ENCODE measurements at regions not wholly inside any gene's neighbourhood (a gene's known extent, or its start where the extent isn't known, plus 50 kb on each side); places are given as distances from the start of the nearest gene placed in this dataset.
"Not testable (repeated sequence)": the region's sequence is repeated elsewhere in the genome, so short reads cannot be mapped to it uniquely, and the experiment has no call there.

- Histone ChIP-seq H3K4me2 (ENCODE audit: low read length) (no peak overlapping the region), H3K79me2 (no peaks in the 10 kb centered on the region), H3K4me3 (ENCODE audit: low read depth, low read length) (no peak overlapping the region), H3K4me1 (peaks cover 16% of the 10 kb centered on the region), H3K9ac (no peak overlapping the region), H3K27ac (no peak overlapping the region), H3K27me3 (ENCODE audit: control insufficient read depth, insufficient read depth, low read length) (no peaks in the 10 kb centered on the region), H2AFZ (no peak overlapping the region), H3K36me3 (ENCODE audit: control insufficient read depth, insufficient read depth, low read length) (no peaks in the 10 kb centered on the region), H3K9me3 (ENCODE audit: control insufficient read depth, low read length) (no peaks in the 10 kb centered on the region)
- no peak for TF ChIP-seq CTCF (IDR thresholded peaks at IDR 0.05)
These were observed 195.3 kb downstream of the GJA1 start for GRCh38 chr6:121630716-121631115.

- H3K27ac ChIP-seq; H3K9ac ChIP-seq; H3K4me3 ChIP-seq (ENCODE audit: low read depth, low read length); H3K9me3 ChIP-seq (ENCODE audit: control insufficient read depth, low read length); H2AFZ ChIP-seq; H3K36me3 ChIP-seq (ENCODE audit: control insufficient read depth, insufficient read depth, low read length); H3K27me3 ChIP-seq (ENCODE audit: control insufficient read depth, insufficient read depth, low read length); H3K4me2 ChIP-seq (ENCODE audit: low read length); H3K79me2 ChIP-seq: not testable (repeated sequence)
- peaks cover 13% of the 10 kb centered on the region for H3K4me1 ChIP-seq
These were observed 196.3 kb downstream of the GJA1 start for GRCh38 chr6:121631752-121632151.

- no peaks in the 10 kb centered on the region for H3K9me3 ChIP-seq (ENCODE audit: control insufficient read depth, low read length)
- H3K4me3 ChIP-seq (ENCODE audit: low read depth, low read length): no peak overlapping the region
- H3K4me2 ChIP-seq (ENCODE audit: low read length): no peak overlapping the region
- no peak overlapping the region for H2AFZ ChIP-seq
- TF ChIP-seq CTCF (IDR thresholded peaks at IDR 0.05): no peak
- no peaks in the 10 kb centered on the region for H3K36me3 ChIP-seq (ENCODE audit: control insufficient read depth, insufficient read depth, low read length)
- no peaks in the 10 kb centered on the region for H3K79me2 ChIP-seq
- no peak overlapping the region for H3K9ac ChIP-seq
- H3K27ac ChIP-seq: no peak overlapping the region
- H3K27me3 ChIP-seq (ENCODE audit: control insufficient read depth, insufficient read depth, low read length): no peaks in the 10 kb centered on the region
- H3K4me1 ChIP-seq: peaks cover 2% of the 10 kb centered on the region
These were observed 197.9 kb downstream of the GJA1 start for GRCh38 chr6:121633309-121633708.

GRCh38 chr6:121634586-121634985 lies 199.1 kb downstream of the GJA1 start:
- H3K9me3 ChIP-seq (ENCODE audit: control insufficient read depth, low read length); H3K36me3 ChIP-seq (ENCODE audit: control insufficient read depth, insufficient read depth, low read length): not testable (repeated sequence)

GRCh38 chr6:121635355-121635754 lies 199.9 kb downstream of the GJA1 start:
- Histone ChIP-seq H3K36me3 (ENCODE audit: control insufficient read depth, insufficient read depth, low read length) (no peaks in the 10 kb centered on the region), H3K9ac (no peak overlapping the region), H3K4me3 (ENCODE audit: low read depth, low read length) (no peak overlapping the region), H3K4me2 (ENCODE audit: low read length) (no peak overlapping the region), H3K27me3 (ENCODE audit: control insufficient read depth, insufficient read depth, low read length) (no peaks in the 10 kb centered on the region), H3K9me3 (ENCODE audit: control insufficient read depth, low read length) (no peaks in the 10 kb centered on the region), H3K4me1 (no peaks in the 10 kb centered on the region), H3K27ac (no peak overlapping the region), H2AFZ (no peak overlapping the region), H3K79me2 (no peaks in the 10 kb centered on the region)
- TF ChIP-seq CTCF (IDR thresholded peaks at IDR 0.05): no peak

More at GRCh38 chr6:121634586-121634985, 199.1 kb downstream of the GJA1 start:
- H3K4me1 ChIP-seq; H3K79me2 ChIP-seq; H2AFZ ChIP-seq; H3K9ac ChIP-seq; H3K27me3 ChIP-seq (ENCODE audit: control insufficient read depth, insufficient read depth, low read length); H3K4me3 ChIP-seq (ENCODE audit: low read depth, low read length); H3K27ac ChIP-seq; H3K4me2 ChIP-seq (ENCODE audit: low read length): not testable (repeated sequence)

GRCh38 chr6:121636217-121636616 lies 200.8 kb downstream of the GJA1 start:
- H3K27ac ChIP-seq; H3K4me3 ChIP-seq (ENCODE audit: low read depth, low read length); H3K4me1 ChIP-seq; H3K4me2 ChIP-seq (ENCODE audit: low read length); H2AFZ ChIP-seq; H3K9me3 ChIP-seq (ENCODE audit: control insufficient read depth, low read length); H3K36me3 ChIP-seq (ENCODE audit: control insufficient read depth, insufficient read depth, low read length); H3K9ac ChIP-seq; H3K79me2 ChIP-seq; H3K27me3 ChIP-seq (ENCODE audit: control insufficient read depth, insufficient read depth, low read length): not testable (repeated sequence)

Measured in parathyroid adenoma (tissue), 2 donors.